ENCODE measurements at regions not wholly inside any gene's neighbourhood (a gene's known extent, or its start where the extent isn't known, plus 50 kb on each side); places are given as distances from the start of the nearest gene placed in this dataset.

GRCh38 chr1:209406595-209406994, 176.9 kb upstream of the CAMK1G start:
- no peaks in the 10 kb centered on the region for H3K27me3 ChIP-seq (ENCODE audit: insufficient read depth, poor library complexity, severe bottlenecking)
- peaks cover 56% of the 10 kb centered on the region for H3K4me1 ChIP-seq (ENCODE audit: insufficient read depth, poor library complexity, severe bottlenecking)
- H3K27ac ChIP-seq (ENCODE audit: poor library complexity, severe bottlenecking), result peak overlapping the region; percentile 99
- DNase-seq (ENCODE audit: low spot score) (no peak), ATAC-seq (ENCODE audit: low read depth) (no peak)
- TF ChIP-seq CTCF (IDR thresholded peaks at IDR 0.05; ENCODE audit: poor library complexity, severe bottlenecking), result no peak
- no peaks in the 10 kb centered on the region for H3K36me3 ChIP-seq (ENCODE audit: low read depth)
- H3K9me3 ChIP-seq (ENCODE audit: severe bottlenecking), result no peaks in the 10 kb centered on the region
- H3K4me3 ChIP-seq (ENCODE audit: severe bottlenecking), result no peak overlapping the region

DNA sequence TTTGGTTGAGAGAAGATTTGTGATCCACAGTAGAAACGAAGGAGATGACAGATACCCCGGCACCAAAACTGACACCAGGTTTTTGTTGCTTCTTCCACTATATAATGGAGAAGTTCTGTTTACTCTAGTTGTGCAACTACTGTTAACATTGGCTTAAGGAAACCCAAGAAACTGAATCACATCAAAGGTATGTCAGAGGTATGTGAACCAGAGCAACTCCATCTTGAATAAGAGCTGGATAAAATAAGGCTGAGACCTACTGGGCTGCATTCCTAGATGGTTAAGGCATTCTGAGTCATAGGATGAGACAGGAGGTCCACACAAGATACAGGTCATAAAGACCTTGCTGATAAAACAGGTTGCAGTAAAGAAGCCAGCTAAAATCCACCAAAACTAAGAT, 173.7 kb upstream of the CAMK1G start:
- DNase-seq (ENCODE audit: low spot score), result no peak
- Histone ChIP-seq H3K9me3 (ENCODE audit: severe bottlenecking) (no peaks in the 10 kb centered on the region), H3K4me1 (ENCODE audit: insufficient read depth, poor library complexity, severe bottlenecking) (peaks cover 71% of the 10 kb centered on the region), H3K36me3 (ENCODE audit: low read depth) (no peaks in the 10 kb centered on the region), H3K27me3 (ENCODE audit: insufficient read depth, poor library complexity, severe bottlenecking) (no peaks in the 10 kb centered on the region), H3K4me3 (ENCODE audit: severe bottlenecking) (no peak overlapping the region), H3K27ac (ENCODE audit: poor library complexity, severe bottlenecking) (peak overlapping the region; percentile 99)
- TF ChIP-seq CTCF (IDR thresholded peaks at IDR 0.05; ENCODE audit: poor library complexity, severe bottlenecking), result no peak
- ATAC-seq (ENCODE audit: low read depth), result peak; percentile 58

- no peak for TF ChIP-seq CTCF (IDR thresholded peaks at IDR 0.05; ENCODE audit: poor library complexity, severe bottlenecking)
- ATAC-seq (ENCODE audit: low read depth) (peak; percentile 46), DNase-seq (ENCODE audit: low spot score) (no peak)
- no peaks in the 10 kb centered on the region for H3K9me3 ChIP-seq (ENCODE audit: severe bottlenecking)
- H3K36me3 ChIP-seq (ENCODE audit: low read depth), result no peaks in the 10 kb centered on the region
- peaks cover 71% of the 10 kb centered on the region for H3K4me1 ChIP-seq (ENCODE audit: insufficient read depth, poor library complexity, severe bottlenecking)
- peak overlapping the region; percentile 99 for H3K27ac ChIP-seq (ENCODE audit: poor library complexity, severe bottlenecking)
- H3K4me3 ChIP-seq (ENCODE audit: severe bottlenecking), result no peak overlapping the region
- no peaks in the 10 kb centered on the region for H3K27me3 ChIP-seq (ENCODE audit: insufficient read depth, poor library complexity, severe bottlenecking)
These were observed 172.0 kb upstream of the CAMK1G start for GRCh38 chr1:209411491-209411929.

DNA sequence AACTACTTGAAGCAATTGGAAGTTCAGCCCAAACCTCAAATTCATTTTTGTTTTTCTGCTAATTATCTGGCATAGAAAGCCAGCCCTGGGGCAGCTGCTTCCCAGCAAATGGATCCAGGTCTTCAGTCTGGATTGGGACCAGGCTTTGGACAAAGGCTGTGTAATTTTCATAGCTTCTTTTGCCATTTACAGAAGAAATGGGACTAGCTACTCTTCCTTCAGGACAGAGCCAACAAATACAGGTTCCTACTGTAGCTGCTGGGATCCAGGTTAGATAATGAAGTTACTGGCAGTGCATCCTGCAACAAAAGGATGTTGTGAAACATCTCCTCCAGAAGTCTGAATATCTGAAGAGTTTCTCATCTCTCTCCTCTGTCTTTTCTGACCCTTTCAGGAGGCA, 171.5 kb upstream of the CAMK1G start:
- H3K27me3 ChIP-seq (ENCODE audit: insufficient read depth, poor library complexity, severe bottlenecking), result no peaks in the 10 kb centered on the region
- H3K9me3 ChIP-seq (ENCODE audit: severe bottlenecking), result no peaks in the 10 kb centered on the region
- no peak for DNase-seq (ENCODE audit: low spot score)
- peak overlapping the region; percentile 99 for H3K27ac ChIP-seq (ENCODE audit: poor library complexity, severe bottlenecking)
- H3K36me3 ChIP-seq (ENCODE audit: low read depth), result no peaks in the 10 kb centered on the region
- ATAC-seq (ENCODE audit: low read depth), result peak; percentile 10; the same call in 1 of the 3 replicates
- H3K4me3 ChIP-seq (ENCODE audit: severe bottlenecking), result no peak overlapping the region
- peaks cover 75% of the 10 kb centered on the region for H3K4me1 ChIP-seq (ENCODE audit: insufficient read depth, poor library complexity, severe bottlenecking)
- TF ChIP-seq CTCF (IDR thresholded peaks at IDR 0.05; ENCODE audit: poor library complexity, severe bottlenecking), result no peak

DNA sequence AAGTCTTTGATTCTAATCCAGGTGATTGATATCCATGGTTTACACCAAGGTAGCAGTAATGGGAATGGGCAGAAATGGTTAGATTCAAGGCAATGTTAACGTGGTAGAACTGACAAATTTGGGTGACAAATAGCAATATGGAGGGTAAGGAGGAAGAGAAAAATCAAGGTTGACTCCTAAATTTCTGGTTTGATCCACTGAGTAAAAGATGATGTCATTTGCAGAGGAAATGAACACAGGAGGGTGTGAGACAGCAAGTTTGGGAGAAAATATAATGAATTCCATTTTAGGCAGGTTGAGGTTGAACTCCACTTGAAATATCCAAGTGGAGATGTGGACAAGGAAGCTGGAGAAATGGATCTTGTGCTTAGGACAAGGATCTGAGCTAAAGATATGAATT, 170.9 kb upstream of the CAMK1G start:
- Histone ChIP-seq H3K4me3 (ENCODE audit: severe bottlenecking) (no peak overlapping the region), H3K27me3 (ENCODE audit: insufficient read depth, poor library complexity, severe bottlenecking) (no peaks in the 10 kb centered on the region), H3K9me3 (ENCODE audit: severe bottlenecking) (no peaks in the 10 kb centered on the region), H3K36me3 (ENCODE audit: low read depth) (no peaks in the 10 kb centered on the region), H3K27ac (ENCODE audit: poor library complexity, severe bottlenecking) (peak overlapping the region; percentile 99), H3K4me1 (ENCODE audit: insufficient read depth, poor library complexity, severe bottlenecking) (peaks cover 80% of the 10 kb centered on the region)
- no peak for ATAC-seq (ENCODE audit: low read depth)
- no peak for DNase-seq (ENCODE audit: low spot score)
- TF ChIP-seq CTCF (IDR thresholded peaks at IDR 0.05; ENCODE audit: poor library complexity, severe bottlenecking), result no peak

Measured in RWPE2 (cell line).